ENCODE measurements at regions not wholly inside any gene's neighbourhood (a gene's known extent, or its start where the extent isn't known, plus 50 kb on each side); places are given as distances from the start of the nearest gene placed in this dataset.

DNA sequence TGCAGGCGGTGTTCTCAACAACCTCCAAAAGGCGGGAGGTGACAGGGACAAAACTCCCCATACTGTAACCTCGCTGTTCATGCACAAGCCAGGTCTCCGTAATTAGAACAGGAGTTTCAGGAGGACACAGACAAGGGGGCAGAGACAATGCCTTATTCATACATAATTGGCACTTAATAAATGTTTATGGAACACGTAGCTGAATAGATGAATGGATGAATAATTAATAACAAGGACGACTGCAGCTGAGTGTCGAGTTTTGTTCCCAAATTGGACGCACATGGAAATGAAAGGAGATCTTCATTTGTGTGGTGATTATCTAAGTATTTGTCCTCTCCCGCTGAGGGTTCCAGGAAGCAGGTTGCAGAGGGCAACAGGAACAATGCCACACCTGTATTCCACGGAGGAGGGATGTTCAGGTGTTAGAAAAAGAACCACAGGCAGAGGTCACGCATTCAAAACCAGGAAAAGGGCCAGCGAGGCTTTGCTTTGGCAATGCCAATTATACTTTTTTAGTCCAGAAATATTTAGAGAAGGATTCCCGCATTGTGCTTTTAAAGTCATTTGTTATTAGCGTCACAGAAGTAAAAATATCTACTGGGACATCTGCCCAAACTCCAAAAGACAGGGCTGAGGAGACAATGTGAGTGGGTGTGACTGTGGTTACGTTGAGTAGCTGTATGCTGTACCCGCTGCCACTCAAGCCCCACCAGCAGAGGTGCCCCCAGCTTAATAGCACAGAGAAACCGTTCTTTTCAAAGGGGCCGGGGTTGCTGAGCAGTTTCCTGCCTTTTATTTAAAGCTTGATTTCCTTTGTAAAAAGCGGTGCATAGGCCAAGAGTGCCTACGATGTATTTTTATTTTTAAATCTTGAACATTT, 123.3 kb downstream of the PXDC1 start:
- TF ChIP-seq, protein P1, sequence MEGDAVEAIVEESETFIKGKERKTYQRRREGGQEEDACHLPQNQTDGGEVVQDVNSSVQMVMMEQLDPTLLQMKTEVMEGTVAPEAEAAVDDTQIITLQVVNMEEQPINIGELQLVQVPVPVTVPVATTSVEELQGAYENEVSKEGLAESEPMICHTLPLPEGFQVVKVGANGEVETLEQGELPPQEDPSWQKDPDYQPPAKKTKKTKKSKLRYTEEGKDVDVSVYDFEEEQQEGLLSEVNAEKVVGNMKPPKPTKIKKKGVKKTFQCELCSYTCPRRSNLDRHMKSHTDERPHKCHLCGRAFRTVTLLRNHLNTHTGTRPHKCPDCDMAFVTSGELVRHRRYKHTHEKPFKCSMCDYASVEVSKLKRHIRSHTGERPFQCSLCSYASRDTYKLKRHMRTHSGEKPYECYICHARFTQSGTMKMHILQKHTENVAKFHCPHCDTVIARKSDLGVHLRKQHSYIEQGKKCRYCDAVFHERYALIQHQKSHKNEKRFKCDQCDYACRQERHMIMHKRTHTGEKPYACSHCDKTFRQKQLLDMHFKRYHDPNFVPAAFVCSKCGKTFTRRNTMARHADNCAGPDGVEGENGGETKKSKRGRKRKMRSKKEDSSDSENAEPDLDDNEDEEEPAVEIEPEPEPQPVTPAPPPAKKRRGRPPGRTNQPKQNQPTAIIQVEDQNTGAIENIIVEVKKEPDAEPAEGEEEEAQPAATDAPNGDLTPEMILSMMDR (IDR thresholded peaks at IDR 0.05; ENCODE audit: control extremely low read depth, extremely low read depth, low read depth, missing control alignments), result no peak
- CTCF ChIA-PET, result no interaction called here
- DNase-seq (ENCODE audit: extremely low spot score), result no peak
- POLR2A ChIA-PET, result no interaction called here

- CTCF ChIA-PET, result interaction anchor here (1.0 kb wide), 1 partner anchor 17 kb away, joined by 3 read pairs; no protein-coding TSS in a partner anchor
- DNase-seq (ENCODE audit: extremely low spot score), result no peak
- POLR2A ChIA-PET, result no interaction called here
- TF ChIP-seq, protein P1 (IDR thresholded peaks at IDR 0.05; ENCODE audit: control extremely low read depth, extremely low read depth, low read depth, missing control alignments), result no peak
These were observed 124.0 kb downstream of the PXDC1 start for GRCh38 chr6:3627501-3627900.

- DNase-seq (ENCODE audit: extremely low spot score), result no peak
- ChIA-PET POLR2A (no interaction called here), CTCF (no interaction called here)
- TF ChIP-seq, protein P1 (IDR thresholded peaks at IDR 0.05; ENCODE audit: control extremely low read depth, extremely low read depth, low read depth, missing control alignments), result no peak
These were observed 125.4 kb downstream of the PXDC1 start for GRCh38 chr6:3625980-3626563.

DNA sequence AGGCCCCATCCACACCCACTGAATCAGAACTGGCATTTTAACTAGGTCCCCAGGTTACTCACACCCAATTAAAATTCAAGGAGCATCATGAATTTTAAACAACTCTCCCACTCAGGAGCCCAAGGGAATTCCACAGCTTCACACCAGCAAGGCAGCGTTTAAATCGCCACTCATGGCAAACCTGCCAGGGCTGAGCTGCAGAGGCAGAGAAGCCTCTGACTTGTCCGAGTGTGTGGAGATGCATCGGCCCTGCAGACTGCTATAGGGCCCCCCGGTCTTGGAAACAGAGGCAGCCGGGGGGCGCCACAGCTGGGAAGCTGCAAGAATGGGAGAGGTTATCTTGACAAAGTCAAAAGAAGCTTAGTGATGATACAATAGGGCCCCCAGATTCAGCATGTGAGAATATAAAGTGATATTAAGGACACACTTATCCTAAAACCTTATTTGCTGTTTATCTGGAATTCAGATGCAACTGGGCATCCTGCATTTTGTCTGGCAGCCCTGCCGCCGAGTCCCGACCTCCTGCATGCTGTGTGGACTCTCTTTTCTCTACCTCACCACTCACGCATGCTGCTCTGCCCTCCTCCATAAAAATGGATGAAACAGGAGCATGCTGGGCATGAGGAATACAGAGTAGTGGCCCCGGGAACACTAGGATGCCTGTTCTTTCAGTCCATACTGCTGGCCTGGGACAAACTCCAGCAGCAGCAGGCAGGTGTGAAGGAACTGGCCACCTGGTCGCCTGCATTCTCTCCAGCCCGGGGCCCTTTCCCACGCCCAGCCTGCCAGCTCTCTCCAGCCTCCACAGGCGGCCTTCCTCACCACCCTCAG, 126.1 kb downstream of the PXDC1 start:
- no peak for DNase-seq (ENCODE audit: extremely low spot score)
- TF ChIP-seq, protein P1 (IDR thresholded peaks at IDR 0.05; ENCODE audit: control extremely low read depth, extremely low read depth, low read depth, missing control alignments), result no peak
- CTCF ChIA-PET, result no interaction called here
- POLR2A ChIA-PET, result no interaction called here

- no peak for DNase-seq (ENCODE audit: extremely low spot score)
- CTCF ChIA-PET, result no interaction called here
- TF ChIP-seq, protein P1 (IDR thresholded peaks at IDR 0.05; ENCODE audit: control extremely low read depth, extremely low read depth, low read depth, missing control alignments), result no peak
- POLR2A ChIA-PET, result no interaction called here
These were observed 127.0 kb downstream of the PXDC1 start for GRCh38 chr6:3624250-3625136.
